ENCODE measurements at regions not wholly inside any gene's neighbourhood (a gene's known extent, or its start where the extent isn't known, plus 50 kb on each side); places are given as distances from the start of the nearest gene placed in this dataset.
A peak's percentile ranks its signal among the peaks of the same experiment; 100 is the strongest.

DNA sequence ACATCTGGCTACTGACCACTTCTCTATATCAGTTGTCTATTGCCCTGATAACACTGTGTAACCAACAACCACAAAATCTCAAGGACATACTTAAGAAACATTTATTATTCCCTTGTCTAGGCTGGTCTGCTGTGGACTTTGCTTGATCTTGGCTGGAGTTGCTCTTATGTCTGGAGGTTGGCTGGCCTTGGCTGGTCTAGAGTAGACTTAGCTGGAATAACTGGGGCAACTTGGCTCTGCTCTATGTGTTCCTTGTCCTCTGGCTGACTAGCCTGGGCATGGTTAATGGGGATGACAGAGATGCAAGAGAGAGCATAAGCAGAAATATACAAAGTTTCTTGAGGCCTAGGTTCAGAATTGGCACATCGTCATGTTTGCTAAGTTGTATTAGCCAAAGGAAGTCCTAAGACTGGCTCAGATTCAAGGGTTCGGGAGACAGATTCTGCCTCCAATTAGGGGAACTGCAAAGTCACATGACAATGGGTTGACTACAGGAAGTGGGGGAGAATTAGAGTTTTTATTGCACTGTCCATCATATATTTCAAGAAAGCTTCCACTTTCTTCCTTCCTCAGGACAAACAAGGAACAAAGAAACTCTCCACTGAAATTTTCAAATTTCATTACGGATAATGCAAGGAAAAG, 61.4 kb upstream of the HMCN1 start:
- peaks cover 12% of the 10 kb centered on the region for H3K4me1 Mint-ChIP-seq (ENCODE audit: unreplicated experiment)
- H3K27me3 Mint-ChIP-seq (ENCODE audit: unreplicated experiment), result no peaks in the 10 kb centered on the region
- no peaks in the 10 kb centered on the region for H3K36me3 Mint-ChIP-seq (ENCODE audit: unreplicated experiment)
- no peak overlapping the region for H3K4me3 Mint-ChIP-seq (ENCODE audit: unreplicated experiment)
- no peak for DNase-seq (ENCODE audit: extremely low spot score, unreplicated experiment)
- H3K9me3 Mint-ChIP-seq (ENCODE audit: unreplicated experiment), result no peaks in the 10 kb centered on the region
- H3K27ac Mint-ChIP-seq (ENCODE audit: unreplicated experiment), result no peak overlapping the region
- TF ChIP-seq, protein P1, sequence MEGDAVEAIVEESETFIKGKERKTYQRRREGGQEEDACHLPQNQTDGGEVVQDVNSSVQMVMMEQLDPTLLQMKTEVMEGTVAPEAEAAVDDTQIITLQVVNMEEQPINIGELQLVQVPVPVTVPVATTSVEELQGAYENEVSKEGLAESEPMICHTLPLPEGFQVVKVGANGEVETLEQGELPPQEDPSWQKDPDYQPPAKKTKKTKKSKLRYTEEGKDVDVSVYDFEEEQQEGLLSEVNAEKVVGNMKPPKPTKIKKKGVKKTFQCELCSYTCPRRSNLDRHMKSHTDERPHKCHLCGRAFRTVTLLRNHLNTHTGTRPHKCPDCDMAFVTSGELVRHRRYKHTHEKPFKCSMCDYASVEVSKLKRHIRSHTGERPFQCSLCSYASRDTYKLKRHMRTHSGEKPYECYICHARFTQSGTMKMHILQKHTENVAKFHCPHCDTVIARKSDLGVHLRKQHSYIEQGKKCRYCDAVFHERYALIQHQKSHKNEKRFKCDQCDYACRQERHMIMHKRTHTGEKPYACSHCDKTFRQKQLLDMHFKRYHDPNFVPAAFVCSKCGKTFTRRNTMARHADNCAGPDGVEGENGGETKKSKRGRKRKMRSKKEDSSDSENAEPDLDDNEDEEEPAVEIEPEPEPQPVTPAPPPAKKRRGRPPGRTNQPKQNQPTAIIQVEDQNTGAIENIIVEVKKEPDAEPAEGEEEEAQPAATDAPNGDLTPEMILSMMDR (IDR thresholded peaks at IDR 0.05), result no peak

DNA sequence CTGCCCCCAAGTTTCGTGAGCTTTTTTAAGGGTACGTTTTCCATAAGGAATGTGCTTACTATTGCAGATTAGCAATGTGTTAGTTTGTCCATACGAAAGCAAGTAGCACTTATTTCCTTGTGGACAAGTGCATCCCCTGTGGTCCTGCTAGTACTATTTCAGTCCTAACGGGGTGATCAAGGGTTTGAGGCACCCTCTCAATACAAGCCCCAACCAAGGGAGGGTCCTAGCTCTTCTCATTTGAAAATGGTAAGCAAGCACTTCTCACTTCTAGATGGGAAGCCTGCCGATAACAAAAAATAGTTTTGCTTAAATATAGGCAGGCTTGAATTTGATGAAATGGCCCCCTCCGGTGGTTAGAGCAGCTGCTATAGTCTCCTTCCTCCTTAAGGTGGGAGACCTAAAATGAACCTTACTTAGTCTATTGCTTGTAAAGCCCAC, 64.0 kb upstream of the HMCN1 start:
- H3K4me1 Mint-ChIP-seq (ENCODE audit: unreplicated experiment), result peaks cover 12% of the 10 kb centered on the region
- H3K27ac Mint-ChIP-seq (ENCODE audit: unreplicated experiment), result no peak overlapping the region
- no peaks in the 10 kb centered on the region for H3K36me3 Mint-ChIP-seq (ENCODE audit: unreplicated experiment)
- no peak overlapping the region for H3K4me3 Mint-ChIP-seq (ENCODE audit: unreplicated experiment)
- H3K27me3 Mint-ChIP-seq (ENCODE audit: unreplicated experiment), result no peaks in the 10 kb centered on the region
- no peak for DNase-seq (ENCODE audit: extremely low spot score, unreplicated experiment)
- TF ChIP-seq, protein P1 (IDR thresholded peaks at IDR 0.05), result peak; percentile 89
- no peaks in the 10 kb centered on the region for H3K9me3 Mint-ChIP-seq (ENCODE audit: unreplicated experiment)

DNA sequence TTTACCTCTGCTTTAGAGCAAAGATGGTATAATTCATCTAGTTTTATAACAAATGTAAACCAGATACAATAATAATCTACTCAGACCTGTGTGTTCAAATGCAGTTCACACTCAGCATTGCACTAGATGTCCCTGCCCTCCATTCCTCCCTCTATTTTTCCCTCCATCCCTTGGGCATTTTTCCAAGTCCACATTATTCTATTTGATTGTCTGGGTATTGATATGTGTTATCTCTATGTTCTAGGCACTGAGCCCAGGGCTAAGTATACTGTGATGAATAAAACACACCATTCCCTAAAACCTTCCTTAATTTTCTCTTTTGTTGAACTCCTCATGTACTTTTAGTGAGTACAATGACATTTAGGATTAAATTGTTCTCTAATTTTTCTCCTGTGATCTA, 66.2 kb upstream of the HMCN1 start:
- Mint-ChIP-seq H3K4me1 (ENCODE audit: unreplicated experiment) (peaks cover 3% of the 10 kb centered on the region), H3K27ac (ENCODE audit: unreplicated experiment) (no peak overlapping the region), H3K36me3 (ENCODE audit: unreplicated experiment) (no peaks in the 10 kb centered on the region), H3K9me3 (ENCODE audit: unreplicated experiment) (no peaks in the 10 kb centered on the region), H3K27me3 (ENCODE audit: unreplicated experiment) (no peaks in the 10 kb centered on the region), H3K4me3 (ENCODE audit: unreplicated experiment) (no peak overlapping the region)
- TF ChIP-seq, protein P1 (IDR thresholded peaks at IDR 0.05), result no peak
- DNase-seq (ENCODE audit: extremely low spot score, unreplicated experiment), result no peak

DNA sequence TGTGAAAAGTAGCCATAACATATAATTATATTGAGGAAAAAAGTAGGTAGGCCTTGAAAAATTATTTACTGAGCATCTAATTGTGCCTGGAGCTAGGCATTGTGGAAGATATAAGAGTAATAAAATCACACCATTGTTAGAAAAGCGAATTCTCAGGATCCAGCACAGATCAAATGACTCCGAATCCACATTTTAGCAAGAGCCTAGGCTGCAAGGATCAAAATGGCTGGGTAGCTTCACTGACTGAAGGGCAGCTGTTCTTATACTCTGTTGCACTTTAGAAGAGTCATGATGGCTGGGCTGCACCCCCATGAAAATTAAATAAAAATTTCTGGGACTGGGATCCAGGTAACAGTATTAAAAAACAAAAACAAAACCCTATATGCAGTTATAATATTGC, 67.6 kb upstream of the HMCN1 start:
- no peak for DNase-seq (ENCODE audit: extremely low spot score, unreplicated experiment)
- Mint-ChIP-seq H3K9me3 (ENCODE audit: unreplicated experiment) (no peaks in the 10 kb centered on the region), H3K27ac (ENCODE audit: unreplicated experiment) (no peak overlapping the region), H3K4me1 (ENCODE audit: unreplicated experiment) (peaks cover 3% of the 10 kb centered on the region), H3K4me3 (ENCODE audit: unreplicated experiment) (no peak overlapping the region), H3K36me3 (ENCODE audit: unreplicated experiment) (no peaks in the 10 kb centered on the region), H3K27me3 (ENCODE audit: unreplicated experiment) (no peaks in the 10 kb centered on the region)
- TF ChIP-seq, protein P1 (IDR thresholded peaks at IDR 0.05), result no peak

DNA sequence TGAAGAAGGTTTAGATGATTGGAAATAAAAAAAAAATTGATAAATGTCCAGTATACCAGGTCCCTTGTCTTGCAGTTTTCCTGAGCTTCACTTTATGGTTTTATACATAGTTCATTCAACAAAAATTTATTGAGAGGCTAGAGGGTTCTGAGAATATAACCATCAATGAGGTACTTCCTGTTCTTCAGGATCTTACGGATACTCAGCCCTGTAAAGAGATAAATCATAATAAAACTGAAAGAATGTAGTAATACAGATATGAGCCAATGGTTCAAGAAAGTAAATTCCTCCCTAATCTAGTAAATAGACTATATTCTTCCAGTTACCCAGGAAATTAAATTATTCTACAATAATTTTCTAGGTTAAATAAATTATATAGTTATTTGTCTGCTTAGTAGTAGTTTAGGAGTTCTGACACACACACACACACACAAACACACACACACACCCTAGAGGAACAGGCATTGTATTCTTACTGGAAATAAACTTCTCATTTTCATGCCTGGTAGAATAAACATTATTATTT, 70.4 kb upstream of the HMCN1 start:
- H3K4me3 Mint-ChIP-seq (ENCODE audit: unreplicated experiment), result no peak overlapping the region
- H3K4me1 Mint-ChIP-seq (ENCODE audit: unreplicated experiment), result no peaks in the 10 kb centered on the region
- DNase-seq (ENCODE audit: extremely low spot score, unreplicated experiment), result no peak
- H3K27ac Mint-ChIP-seq (ENCODE audit: unreplicated experiment), result no peak overlapping the region
- H3K27me3 Mint-ChIP-seq (ENCODE audit: unreplicated experiment), result no peaks in the 10 kb centered on the region
- no peaks in the 10 kb centered on the region for H3K36me3 Mint-ChIP-seq (ENCODE audit: unreplicated experiment)
- H3K9me3 Mint-ChIP-seq (ENCODE audit: unreplicated experiment), result no peaks in the 10 kb centered on the region
- TF ChIP-seq, protein P1 (IDR thresholded peaks at IDR 0.05), result no peak

All from osteocyte (in vitro differentiated cells).